Neuronal stem cell (in vitro differentiated cells): ENCODE measurements at regions not wholly inside any gene's neighbourhood (a gene's known extent, or its start where the extent isn't known, plus 50 kb on each side); places are given as distances from the start of the nearest gene placed in this dataset.

ENCODE experiments used
- DNase-seq: peaks from one replicate; pipeline ENCODE4 v3.0.0-alpha.2; 2013; ENCODE audit warnings: low spot score
- H2AFZ ChIP-seq: one replicate; pipeline ENCODE4 v1.6.1; 2013; ENCODE audit warnings: mild to moderate bottlenecking, low read length, inconsistent platforms
- H2AK5ac ChIP-seq: 2 replicates; pipeline ENCODE4 v1.6.1; 2013; ENCODE audit warnings: low read depth, mild to moderate bottlenecking, inconsistent platforms, low read length, moderate library complexity, mixed read lengths
- H2BK120ac ChIP-seq: 2 replicates; pipeline ENCODE4 v1.6.1; 2013; ENCODE audit warnings: low read depth, mild to moderate bottlenecking, inconsistent platforms, low read length, moderate library complexity, mixed read lengths
- H2BK12ac ChIP-seq: one replicate; pipeline ENCODE4 v1.6.1; 2013; ENCODE audit warnings: low read length, inconsistent platforms
- H2BK15ac ChIP-seq: 2 replicates; pipeline ENCODE4 v1.6.1; 2013; ENCODE audit warnings: mild to moderate bottlenecking, low read length, inconsistent platforms, mixed read lengths
- H2BK5ac ChIP-seq: one replicate; pipeline ENCODE4 v1.6.1; 2013; ENCODE audit warnings: inconsistent platforms, mild to moderate bottlenecking, low read length, moderate library complexity
- H3K14ac ChIP-seq: one replicate; pipeline ENCODE4 v1.6.1; 2013; ENCODE audit warnings: low read length, inconsistent platforms
- H3K18ac ChIP-seq: 2 replicates; pipeline ENCODE4 v1.6.1; 2013; ENCODE audit warnings: low read length, inconsistent platforms
- H3K23ac ChIP-seq: 2 replicates; pipeline ENCODE4 v1.6.1; 2013; ENCODE audit warnings: low read depth, mild to moderate bottlenecking, mixed read lengths, low read length, inconsistent platforms; ENCODE audit not compliant: poor library complexity
- H3K27ac ChIP-seq: replicated peaks from 3 replicates; pipeline ENCODE4 v1.5.1; 2013; ENCODE audit warnings: low read length, inconsistent platforms
- H3K27me3 ChIP-seq, 3 experiments: 2 replicates each; pipeline ENCODE4 v1.6.1; 2013; ENCODE audit warnings: low read length in 3 of 3, mild to moderate bottlenecking in 2 of 3, inconsistent platforms in 1 of 3, low read depth in 1 of 3, mixed read lengths in 1 of 3, moderate library complexity in 1 of 3; ENCODE audit not compliant: control insufficient read depth in 3 of 3, insufficient read depth in 3 of 3
- H3K36me3 ChIP-seq, 2 donors: replicated peaks in 1 of 2; 2 replicates each; pipeline ENCODE4 v1.6.1; 2013; ENCODE audit warnings: low read length in 2 of 2; ENCODE audit not compliant: control insufficient read depth in 2 of 2, insufficient read depth in 2 of 2
- H3K4ac ChIP-seq: 2 replicates; pipeline ENCODE4 v1.6.1; 2013; ENCODE audit warnings: inconsistent platforms, mild to moderate bottlenecking, low read length, moderate library complexity
- H3K4me1 ChIP-seq, 2 donors: 1 replicate in 1 of 2; 2 replicates in 1 of 2; pipeline ENCODE4 v1.6.1; 2013; ENCODE audit warnings: low read length in 2 of 2, low read depth in 1 of 2; ENCODE audit not compliant: control insufficient read depth in 2 of 2, insufficient read depth in 1 of 2
- H3K4me2 ChIP-seq: one replicate; pipeline ENCODE4 v1.6.1; 2013; ENCODE audit warnings: mild to moderate bottlenecking, low read length, inconsistent platforms; ENCODE audit not compliant: insufficient read depth, poor library complexity, severe bottlenecking
- H3K4me3 ChIP-seq, 2 donors: 2 replicates each; pipeline ENCODE4 v1.5.1; 2013; ENCODE audit warnings: low read length in 2 of 2, mild to moderate bottlenecking in 2 of 2, inconsistent platforms in 1 of 2, moderate library complexity in 1 of 2
- H3K79me1 ChIP-seq: one replicate; pipeline ENCODE4 v1.6.1; 2013; ENCODE audit warnings: low read depth, mild to moderate bottlenecking, inconsistent platforms, low read length, moderate library complexity
- H3K9ac ChIP-seq: one replicate; pipeline ENCODE4 v1.6.1; 2013; ENCODE audit warnings: mild to moderate bottlenecking, low read depth, low read length, inconsistent platforms; ENCODE audit not compliant: poor library complexity
- H3K9me3 ChIP-seq, 2 donors: replicated peaks in 1 of 2; 2 replicates each; pipeline versions ENCODE3 to v1.6.1; 2013; ENCODE audit warnings: low read length in 2 of 2, mild to moderate bottlenecking in 2 of 2, inconsistent platforms in 1 of 2, low read depth in 1 of 2, mixed read lengths in 1 of 2, moderate library complexity in 1 of 2; ENCODE audit not compliant: control insufficient read depth in 2 of 2, insufficient read depth in 1 of 2
- H4K8ac ChIP-seq: one replicate; pipeline ENCODE4 v1.6.1; 2013; ENCODE audit warnings: low read depth, mild to moderate bottlenecking, inconsistent platforms, low read length, moderate library complexity
- H4K91ac ChIP-seq: one replicate; pipeline ENCODE4 v1.6.1; 2013; ENCODE audit warnings: low read length, low read depth, mild to moderate bottlenecking, inconsistent platforms; ENCODE audit not compliant: poor library complexity
- WGBS, 2 donors: extraction: QIAGEN DNeasy Blood & Tissue Kit; methylation state at CpG; one replicate each; pipeline ENCODE4 v1.1.7; 2013; ENCODE audit warnings: missing lambda C conversion rate in 2 of 2, mixed read lengths in 1 of 2; ENCODE audit not compliant: insufficient read length in 2 of 2, insufficient replicate concordance in 1 of 2; ENCODE audit errors: extremely low coverage in 2 of 2; 5-methylcytosine and 5-hydroxymethylcytosine counted together

DNA sequence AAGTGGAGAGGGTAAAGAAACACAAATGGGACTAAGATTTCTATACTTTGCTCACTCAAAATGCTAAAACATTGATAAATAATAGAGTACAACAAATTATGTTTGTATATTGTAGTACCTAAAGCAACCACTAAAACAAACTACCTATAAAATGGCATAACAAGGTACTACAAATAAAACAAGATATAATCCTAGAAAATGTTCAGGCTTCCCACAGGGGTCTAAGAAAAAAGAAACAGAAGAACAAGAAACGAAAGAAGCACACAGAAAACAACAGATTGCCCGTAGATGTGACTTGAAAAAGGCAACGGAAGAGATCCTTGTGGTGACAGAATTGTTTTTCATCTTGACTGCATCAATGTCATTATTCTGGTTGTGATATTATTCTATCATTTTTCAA is 63.3 kb upstream of the ADGRL4 start:
- Histone ChIP-seq H2BK12ac (no peak overlapping the region), H3K23ac (no peak overlapping the region), H3K14ac (no peak overlapping the region), H4K91ac (no peak overlapping the region), H4K8ac (no peak overlapping the region), H3K4me2 (no peak overlapping the region), H3K4me3 (no peak overlapping the region), H3K79me1 (no peaks in the 10 kb centered on the region), H3K18ac (no peak overlapping the region), H2BK5ac (no peak overlapping the region), H2AK5ac (no peak overlapping the region), H2BK15ac (no peak overlapping the region), H2AFZ (no peak overlapping the region), H3K36me3 (peaks cover 0 to 1% of the 10 kb centered on the region in 2 donors), H3K9ac (no peak overlapping the region), H3K27me3 (no peaks in the 10 kb centered on the region), H2BK120ac (no peak overlapping the region), H3K4me1 (no peaks in the 10 kb centered on the region), H3K9me3 (no peaks in the 10 kb centered on the region), H3K27ac (no peak overlapping the region), H3K4ac (no peak overlapping the region)
- WGBS, 2 donors: no CpG with 5 or more reads among the region's 3 CpGs
- no peak for DNase-seq

GRCh38 chr1:79059341-79059740 is 52.8 kb upstream of the ADGRL4 start:
- WGBS, 2 donors: no CpG with 5 or more reads among the region's 2 CpGs
- no peak overlapping the region for H3K18ac ChIP-seq
- no peak overlapping the region for H2BK15ac ChIP-seq
- H3K9ac ChIP-seq: no peak overlapping the region
- no peak overlapping the region for H4K8ac ChIP-seq
- H2AK5ac ChIP-seq: no peak overlapping the region
- no peak overlapping the region for H3K4me3 ChIP-seq
- DNase-seq: no peak
- peaks cover 2 to 8% of the 10 kb centered on the region in 2 donors for H3K9me3 ChIP-seq
- no peak overlapping the region for H3K23ac ChIP-seq
- H3K14ac ChIP-seq: no peak overlapping the region
- no peaks in the 10 kb centered on the region for H3K79me1 ChIP-seq
- H2BK12ac ChIP-seq: no peak overlapping the region
- no peaks in the 10 kb centered on the region for H3K27me3 ChIP-seq
- no peak overlapping the region for H4K91ac ChIP-seq
- H3K27ac ChIP-seq: no peak overlapping the region
- H3K4me2 ChIP-seq: no peak overlapping the region
- no peak overlapping the region for H3K4ac ChIP-seq
- H3K4me1 ChIP-seq: no peaks in the 10 kb centered on the region
- no peaks in the 10 kb centered on the region for H3K36me3 ChIP-seq
- H2AFZ ChIP-seq: no peak overlapping the region
- no peak overlapping the region for H2BK120ac ChIP-seq
- H2BK5ac ChIP-seq: no peak overlapping the region
